CD14-positive monocyte (primary cell): ENCODE measurements at regions not wholly inside any gene's neighbourhood (a gene's known extent, or its start where the extent isn't known, plus 50 kb on each side); places are given as distances from the start of the nearest gene placed in this dataset.

Source experiments
- DNase-seq, 3 donors: peaks; one replicate each; pipeline ENCODE4 v3.0.0-alpha.2; 2011 to 2022
- H2AFZ ChIP-seq: 2 replicates; pipeline ENCODE4 v1.6.0; 2012; ENCODE audit warnings: mild to moderate bottlenecking, low read depth, low read length, inconsistent platforms; ENCODE audit not compliant: insufficient read depth, poor library complexity, severe bottlenecking
- H3K27ac ChIP-seq, 2 donors: 1 replicate in 1 of 2; 2 replicates in 1 of 2; pipeline ENCODE4 v1.5.1; 2012 to 2013; ENCODE audit warnings: low read length in 2 of 2, control low read depth in 1 of 2, inconsistent platforms in 1 of 2, low read depth in 1 of 2, mild to moderate bottlenecking in 1 of 2
- H3K27me3 ChIP-seq, 2 donors: one replicate each; pipeline versions ENCODE4 v1.6.0 to v1.6.1; 2011 to 2013; ENCODE audit warnings: low read length in 2 of 2; ENCODE audit not compliant: control insufficient read depth in 2 of 2, insufficient read depth in 2 of 2
- H3K36me3 ChIP-seq, 2 donors: replicated peaks in 1 of 2; 1 replicate in 1 of 2; 2 replicates in 1 of 2; pipeline versions ENCODE4 v1.5.1 to v1.6.1; 2012 to 2013; ENCODE audit warnings: low read length in 2 of 2, control low read depth in 1 of 2, inconsistent platforms in 1 of 2, mild to moderate bottlenecking in 1 of 2; ENCODE audit not compliant: insufficient read depth in 2 of 2, control insufficient read depth in 1 of 2
- H3K4me1 ChIP-seq, 2 donors: 1 replicate in 1 of 2; 2 replicates in 1 of 2; pipeline versions ENCODE4 v1.5.1 to v1.6.1; 2012 to 2013; ENCODE audit warnings: low read length in 2 of 2, control low read depth in 1 of 2, inconsistent platforms in 1 of 2, mild to moderate bottlenecking in 1 of 2, moderate library complexity in 1 of 2; ENCODE audit not compliant: insufficient read depth in 2 of 2, control insufficient read depth in 1 of 2
- H3K4me2 ChIP-seq: replicated peaks from 2 replicates; pipeline ENCODE3; 2012; ENCODE audit warnings: low read length, moderate library complexity, mild to moderate bottlenecking; ENCODE audit not compliant: poor library complexity, severe bottlenecking; ENCODE audit errors: extremely low read depth
- H3K4me3 ChIP-seq, 3 experiments: fragments of 200-600 bp in 1 of 3; sonication (generic) in 1 of 3; replicated peaks in 1 of 3; 1 replicate in 2 of 3; 2 replicates in 1 of 3; pipeline ENCODE4 v1.5.1; 2011 to 2013; ENCODE audit warnings: low read length in 3 of 3, mild to moderate bottlenecking in 3 of 3, control low read depth in 2 of 3, low read depth in 2 of 3, inconsistent platforms in 1 of 3, moderate library complexity in 1 of 3
- H3K79me2 ChIP-seq: 2 replicates; pipeline ENCODE4 v1.6.0; 2012; ENCODE audit warnings: mild to moderate bottlenecking, control low read depth, inconsistent platforms, low read length, moderate library complexity; ENCODE audit not compliant: insufficient read depth
- H3K9ac ChIP-seq: 2 replicates; pipeline ENCODE4 v1.6.0; 2017; ENCODE audit warnings: low read length, mild to moderate bottlenecking; ENCODE audit not compliant: insufficient read depth, poor library complexity, severe bottlenecking
- H3K9me3 ChIP-seq, 2 donors: replicated peaks in 1 of 2; 1 replicate in 1 of 2; 2 replicates in 1 of 2; pipeline versions ENCODE4 v1.5.1 to v1.6.1; 2012 to 2013; ENCODE audit warnings: low read length in 2 of 2, control low read depth in 1 of 2; ENCODE audit not compliant: control insufficient read depth in 1 of 2, insufficient read depth in 1 of 2
- H4K20me1 ChIP-seq: 2 replicates; pipeline ENCODE4 v1.6.0; 2012; ENCODE audit warnings: mild to moderate bottlenecking, low read length, control low read depth, moderate library complexity; ENCODE audit not compliant: insufficient read depth
- H3K27ac Mint-ChIP-seq, 7 donors: one replicate each; pipeline ENCODE4 v1.8.0; 2020; ENCODE audit warnings: mild to moderate bottlenecking in 7 of 7, mixed read lengths in 7 of 7, moderate library complexity in 6 of 7, inconsistent platforms in 2 of 7
- H3K27me3 Mint-ChIP-seq, 3 donors: one replicate each; pipeline ENCODE4 v1.8.0; 2021 to 2022; ENCODE audit warnings: low read depth in 3 of 3, mild to moderate bottlenecking in 3 of 3, mixed read lengths in 3 of 3, moderate library complexity in 3 of 3, inconsistent platforms in 1 of 3
- H3K36me3 Mint-ChIP-seq, 2 donors: one replicate each; pipeline ENCODE4 v1.8.0; 2020; ENCODE audit warnings: mixed read lengths in 2 of 2, inconsistent platforms in 1 of 2, mild to moderate bottlenecking in 1 of 2
- H3K4me1 Mint-ChIP-seq: one replicate; pipeline ENCODE4 v1.8.0; 2020; ENCODE audit warnings: mild to moderate bottlenecking, mixed read lengths
- H3K4me3 Mint-ChIP-seq, 2 donors: one replicate each; pipeline ENCODE4 v1.8.0; 2020; ENCODE audit warnings: mild to moderate bottlenecking in 2 of 2, mixed read lengths in 2 of 2, moderate library complexity in 1 of 2
- H3K9me3 Mint-ChIP-seq, 7 donors: one replicate each; pipeline ENCODE4 v1.8.0; 2020 to 2022; ENCODE audit warnings: mixed read lengths in 7 of 7, mild to moderate bottlenecking in 6 of 7, moderate library complexity in 6 of 7, inconsistent platforms in 2 of 7
- WGBS: methylation state at CpG from one replicate; pipeline ENCODE4 v1.1.5; 2013; ENCODE audit warnings: missing lambda C conversion rate; ENCODE audit not compliant: insufficient coverage; 5-methylcytosine and 5-hydroxymethylcytosine counted together
- intact Hi-C, 2 donors: fragments of 100-400 bp; cut with micrococcal nuclease; formaldehyde crosslinking; loops; one replicate each; pipeline versions ENCODE4 v1.15.0 to v1.15.1; 2023
- TF ChIP-seq, protein P1 (sequence below): fragments of 200-600 bp; IDR thresholded peaks from one replicate; pipeline ENCODE4 v1.8.0; 2022; ENCODE audit warnings: antibody characterized with exemption, mild to moderate bottlenecking

DNA sequence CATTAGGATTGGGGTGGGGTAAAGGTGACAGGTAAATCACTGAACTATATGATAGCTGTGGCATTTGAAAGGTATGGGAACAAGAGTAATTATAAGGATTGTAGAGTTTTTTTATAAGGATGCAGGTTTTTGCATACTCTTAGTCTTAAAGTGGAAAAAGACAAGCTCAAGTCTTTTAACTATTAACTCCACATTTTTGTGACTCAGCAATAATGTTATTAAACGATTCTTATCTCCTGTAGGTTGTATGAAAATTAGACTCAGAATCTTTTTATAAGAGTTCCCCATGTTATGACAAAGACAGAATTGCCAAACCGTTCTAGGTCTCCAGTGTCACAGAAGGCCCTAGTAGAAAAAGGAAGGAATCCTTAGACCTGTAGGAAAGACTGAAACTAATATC is 49.9 kb upstream of the TTLL7 start:
- no peak for DNase-seq
- Histone ChIP-seq H3K9ac (no peak overlapping the region), H3K4me3 (no peak overlapping the region), H3K4me2 (no peak overlapping the region), H3K4me1 (no peaks in the 10 kb centered on the region), H3K27ac (no peak overlapping the region), H3K36me3 (no peaks in the 10 kb centered on the region), H4K20me1 (no peaks in the 10 kb centered on the region), H3K9me3 (no peaks in the 10 kb centered on the region), H2AFZ (no peak overlapping the region), H3K27me3 (no peaks in the 10 kb centered on the region), H3K79me2 (no peaks in the 10 kb centered on the region)
- TF ChIP-seq, protein P1, sequence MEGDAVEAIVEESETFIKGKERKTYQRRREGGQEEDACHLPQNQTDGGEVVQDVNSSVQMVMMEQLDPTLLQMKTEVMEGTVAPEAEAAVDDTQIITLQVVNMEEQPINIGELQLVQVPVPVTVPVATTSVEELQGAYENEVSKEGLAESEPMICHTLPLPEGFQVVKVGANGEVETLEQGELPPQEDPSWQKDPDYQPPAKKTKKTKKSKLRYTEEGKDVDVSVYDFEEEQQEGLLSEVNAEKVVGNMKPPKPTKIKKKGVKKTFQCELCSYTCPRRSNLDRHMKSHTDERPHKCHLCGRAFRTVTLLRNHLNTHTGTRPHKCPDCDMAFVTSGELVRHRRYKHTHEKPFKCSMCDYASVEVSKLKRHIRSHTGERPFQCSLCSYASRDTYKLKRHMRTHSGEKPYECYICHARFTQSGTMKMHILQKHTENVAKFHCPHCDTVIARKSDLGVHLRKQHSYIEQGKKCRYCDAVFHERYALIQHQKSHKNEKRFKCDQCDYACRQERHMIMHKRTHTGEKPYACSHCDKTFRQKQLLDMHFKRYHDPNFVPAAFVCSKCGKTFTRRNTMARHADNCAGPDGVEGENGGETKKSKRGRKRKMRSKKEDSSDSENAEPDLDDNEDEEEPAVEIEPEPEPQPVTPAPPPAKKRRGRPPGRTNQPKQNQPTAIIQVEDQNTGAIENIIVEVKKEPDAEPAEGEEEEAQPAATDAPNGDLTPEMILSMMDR: no peak
- H3K27ac Mint-ChIP-seq: no peak overlapping the region
- intact Hi-C loops: no loop called here
- H3K27me3 Mint-ChIP-seq: no peaks in the 10 kb centered on the region
- H3K4me1 Mint-ChIP-seq: peaks cover 2% of the 10 kb centered on the region
- WGBS: no CpG with 5 or more reads among the region's 2 CpGs
- H3K9me3 Mint-ChIP-seq: peaks cover 0 to 2% (median 0%) of the 10 kb centered on the region in 7 donors
- H3K36me3 Mint-ChIP-seq: no peaks in the 10 kb centered on the region
- H3K4me3 Mint-ChIP-seq: no peak overlapping the region
